ENCODE measurements at regions not wholly inside any gene's neighbourhood (a gene's known extent, or its start where the extent isn't known, plus 50 kb on each side); places are given as distances from the start of the nearest gene placed in this dataset.

- no peak for DNase-seq
Measured at GRCh38 chr22:22397292-22397870, 111.2 kb downstream of the ZNF280B start.

GRCh38 chr22:22397875-22398524 is 110.5 kb downstream of the ZNF280B start:
- DNase-seq, result no peak

GRCh38 chr22:22398530-22399327 is 109.8 kb downstream of the ZNF280B start:
- DNase-seq, result no peak

GRCh38 chr22:22400099-22400498 is 108.4 kb downstream of the ZNF280B start:
- DNase-seq, result no peak

GRCh38 chr22:22400964-22401363 is 107.6 kb downstream of the ZNF280B start:
- no peak for DNase-seq

GRCh38 chr22:22401381-22401780 is 107.2 kb downstream of the ZNF280B start:
- DNase-seq, result no peak

- DNase-seq, result no peak
Measured at GRCh38 chr22:22403306-22403705, 105.2 kb downstream of the ZNF280B start.

- no peak for DNase-seq
Measured at GRCh38 chr22:22403771-22404170, 104.8 kb downstream of the ZNF280B start.

GRCh38 chr22:22404598-22405284 is 103.8 kb downstream of the ZNF280B start:
- DNase-seq, result no peak

GRCh38 chr22:22406445-22407027 is 102.0 kb downstream of the ZNF280B start:
- DNase-seq, result no peak

- DNase-seq, result no peak
Measured at GRCh38 chr22:22407061-22407460, 101.5 kb downstream of the ZNF280B start.

- no peak for DNase-seq
Measured at GRCh38 chr22:22408269-22408668, 100.3 kb downstream of the ZNF280B start.

GRCh38 chr22:22408731-22409696 is 99.5 kb downstream of the ZNF280B start:
- DNase-seq, result no peak

- no peak for DNase-seq
Measured at GRCh38 chr22:22410121-22410520, 98.4 kb downstream of the ZNF280B start.

- no peak for DNase-seq
Measured at GRCh38 chr22:22410677-22411076, 97.9 kb downstream of the ZNF280B start.

- DNase-seq, result no peak
Measured at GRCh38 chr22:22414266-22414665, 94.3 kb downstream of the ZNF280B start.

GRCh38 chr22:22417495-22418162 is 90.9 kb downstream of the ZNF280B start:
- DNase-seq, result no peak

- DNase-seq, result no peak
Measured at GRCh38 chr22:22418163-22418549, 90.4 kb downstream of the ZNF280B start.

GRCh38 chr22:22418957-22419356 is 89.6 kb downstream of the ZNF280B start:
- DNase-seq, result no peak

GRCh38 chr22:22420580-22420979 is 88.0 kb downstream of the ZNF280B start:
- DNase-seq, result no peak

GRCh38 chr22:22421392-22421791 is 87.2 kb downstream of the ZNF280B start:
- DNase-seq, result no peak

All from NCI-H2029 treated with DMSO at 0.1 percent for 48 hours (cell line).